GM18511 (cell line): ENCODE measurements at regions not wholly inside any gene's neighbourhood (a gene's known extent, or its start where the extent isn't known, plus 50 kb on each side); places are given as distances from the start of the nearest gene placed in this dataset.
"Not testable (repeated sequence)": the region's sequence is repeated elsewhere in the genome, so short reads cannot be mapped to it uniquely, and the experiment has no call there.

Experiments
- ATAC-seq: cut with Tn5 transposase; IDR thresholded peaks from one replicate; pipeline ENCODE4 v1.9.1; 2021; ENCODE audit warnings: mild to moderate bottlenecking, moderate library complexity; ENCODE audit not compliant: unreplicated experiment

- ATAC-seq = no peak
These were observed 265.6 kb upstream of the SFSWAP start for GRCh38 chr12:131445184-131445774.

- no peak for ATAC-seq
These were observed 265.1 kb upstream of the SFSWAP start for GRCh38 chr12:131445795-131446194.

GRCh38 chr12:131447636-131448035 is 263.3 kb upstream of the SFSWAP start:
- not testable (repeated sequence) for ATAC-seq

GRCh38 chr12:131448254-131448795 is 262.6 kb upstream of the SFSWAP start:
- no peak for ATAC-seq

- ATAC-seq = no peak
These were observed 261.9 kb upstream of the SFSWAP start for GRCh38 chr12:131449027-131449426.

- no peak for ATAC-seq
These were observed 258.4 kb upstream of the SFSWAP start for GRCh38 chr12:131452444-131452860.

- peak; percentile 99 for ATAC-seq
These were observed 256.3 kb upstream of the SFSWAP start for GRCh38 chr12:131454418-131455217.

GRCh38 chr12:131455218-131455506 is 255.7 kb upstream of the SFSWAP start:
- no peak for ATAC-seq

GRCh38 chr12:131455581-131456110 is 255.2 kb upstream of the SFSWAP start:
- ATAC-seq = no peak

GRCh38 chr12:131456301-131457027 is 254.4 kb upstream of the SFSWAP start:
- ATAC-seq = no peak

- ATAC-seq = no peak
These were observed 253.9 kb upstream of the SFSWAP start for GRCh38 chr12:131457028-131457310.

GRCh38 chr12:131457331-131458047 is 253.4 kb upstream of the SFSWAP start:
- no peak for ATAC-seq

- ATAC-seq = no peak
These were observed 252.9 kb upstream of the SFSWAP start for GRCh38 chr12:131458048-131458374.

- ATAC-seq = no peak
These were observed 251.7 kb upstream of the SFSWAP start for GRCh38 chr12:131458931-131459772.

- ATAC-seq = no peak
These were observed 251.0 kb upstream of the SFSWAP start for GRCh38 chr12:131459773-131460365.

GRCh38 chr12:131460520-131460919 is 250.4 kb upstream of the SFSWAP start:
- no peak for ATAC-seq

GRCh38 chr12:131461096-131461495 is 249.8 kb upstream of the SFSWAP start:
- ATAC-seq = no peak

- no peak for ATAC-seq
These were observed 247.7 kb upstream of the SFSWAP start for GRCh38 chr12:131463174-131463573.

- ATAC-seq = no peak
These were observed 246.8 kb upstream of the SFSWAP start for GRCh38 chr12:131464081-131464480.

- ATAC-seq = no peak
These were observed 244.6 kb upstream of the SFSWAP start for GRCh38 chr12:131466306-131466705.
